ENCODE measurements at regions not wholly inside any gene's neighbourhood (a gene's known extent, or its start where the extent isn't known, plus 50 kb on each side); places are given as distances from the start of the nearest gene placed in this dataset.

GRCh38 chr5:8827696-8828095 is 718.2 kb downstream of the SEMA5A start:
- H4K91ac ChIP-seq (replicated peaks; ENCODE audit: insufficient read length, low read length): no peak overlapping the region
- H4K8ac ChIP-seq (ENCODE audit: extremely low read depth, insufficient read depth, low read length): no peak overlapping the region
- no peaks in the 10 kb centered on the region for H4K20me1 ChIP-seq (replicated peaks in 1 of 2; ENCODE audit: control insufficient read depth in 1 of 2, insufficient read depth in 2 of 2, low read length in 2 of 2)
- DNase-seq (ENCODE audit: low read depth in 1 of 2, low spot score in 2 of 2) (no peak), FAIRE-seq (no peak)
- no peak overlapping the region for H2BK5ac ChIP-seq (ENCODE audit: low read depth, low read length)
- H3K56ac ChIP-seq (replicated peaks; ENCODE audit: insufficient read length, low read depth, low read length): no peak overlapping the region
- no peaks in the 10 kb centered on the region for H3K27me3 ChIP-seq (replicated peaks in 1 of 4; ENCODE audit: control insufficient read depth in 3 of 4, extremely low read depth in 1 of 4, insufficient read depth in 3 of 4, low read length in 3 of 4)
- POLR2A ChIA-PET (ENCODE audit: partially characterized antibody): no interaction called here
- H2AK5ac ChIP-seq (ENCODE audit: low read depth, low read length): no peak overlapping the region
- CTCF ChIA-PET (ENCODE audit: partially characterized antibody): interaction anchor here (0.8 to 5.1 kb wide), 3 partner anchors 15 to 328 kb away, joined by 3 to 26 read pairs (median 3); no protein-coding TSS in a partner anchor
- H3K79me2 ChIP-seq (ENCODE audit: control insufficient read depth in 1 of 2, insufficient read depth in 2 of 2, low read length in 2 of 2): no peaks in the 10 kb centered on the region
- H3K36me3 ChIP-seq (ENCODE audit: control insufficient read depth in 2 of 4, insufficient read depth in 4 of 4, low read length in 3 of 4): no peaks in the 10 kb centered on the region
- TF ChIP-seq NANOG (IDR thresholded peaks at IDR 0.05; ENCODE audit: insufficient read depth, low read depth, low read length, poor library complexity, severe bottlenecking) (no peak), CTCF (IDR thresholded peaks at IDR 0.05; ENCODE audit: control extremely low read depth in 1 of 3, insufficient read depth in 1 of 3, low read depth in 1 of 3, low read length in 3 of 3) (no peak)
- H4K5ac ChIP-seq (ENCODE audit: insufficient read length, low read depth, low read length): no peak overlapping the region
- H3K9ac ChIP-seq (replicated peaks in 1 of 4; ENCODE audit: extremely low read depth in 1 of 4, low read depth in 3 of 4, low read length in 3 of 4): no peak overlapping the region
- H3K27ac ChIP-seq (ENCODE audit: low read depth, low read length): no peak overlapping the region
- H3K14ac ChIP-seq (ENCODE audit: insufficient read length): no peak overlapping the region
- no peaks in the 10 kb centered on the region for H3K23me2 ChIP-seq (ENCODE audit: low read depth, low read length)
- no peak overlapping the region for H3K4me2 ChIP-seq (ENCODE audit: insufficient read depth in 1 of 2, low read depth in 2 of 2, low read length in 2 of 2)
- H3K79me1 ChIP-seq (ENCODE audit: low read depth, low read length): no peaks in the 10 kb centered on the region
- no peak overlapping the region for H3K4me3 ChIP-seq (ENCODE audit: extremely low read depth in 1 of 4, insufficient read depth in 2 of 4, low read depth in 3 of 4, low read length in 4 of 4)
- H3K23ac ChIP-seq (ENCODE audit: insufficient read length): no peak overlapping the region
- WGBS, 2 experiments (ENCODE audit: extremely low coverage in 1 of 2, insufficient coverage in 1 of 2, insufficient read length in 1 of 2, insufficient replicate concordance in 2 of 2, low coverage in 1 of 2, low lambda C conversion rate in 2 of 2, missing lambda C conversion rate in 1 of 2): 85% methylated on average over 4 of the region's 4 CpGs; no CpG with 5 or more reads in 1 of the 2 experiments
- no peak overlapping the region for H3K18ac ChIP-seq (ENCODE audit: extremely low read depth, low read length)
- no peaks in the 10 kb centered on the region for H3K9me3 ChIP-seq (ENCODE audit: insufficient read depth in 2 of 2, low read depth in 1 of 2, low read length in 1 of 2)
- H2BK15ac ChIP-seq (ENCODE audit: low read length): no peak overlapping the region
- no peak overlapping the region for H3K4ac ChIP-seq (replicated peaks; ENCODE audit: insufficient read length, low read depth, low read length)
- H2BK120ac ChIP-seq (replicated peaks; ENCODE audit: low read depth, low read length): no peak overlapping the region
- H2BK12ac ChIP-seq (ENCODE audit: low read depth, low read length): no peak overlapping the region
- no peak overlapping the region for H2BK20ac ChIP-seq (ENCODE audit: low read length)
- H2AFZ ChIP-seq (ENCODE audit: low read length): peak overlapping the region; percentile 28; the same call in 1 of the 2 replicates
- no peaks in the 10 kb centered on the region; a peak in 1 of 7 replicates for H3K4me1 ChIP-seq (replicated peaks in 1 of 4; ENCODE audit: control insufficient read depth in 3 of 4, insufficient read depth in 4 of 4, low read length in 3 of 4)

Data from H1 (cell line).